HEK293 (cell line): ENCODE measurements at regions not wholly inside any gene's neighbourhood (a gene's known extent, or its start where the extent isn't known, plus 50 kb on each side); places are given as distances from the start of the nearest gene placed in this dataset.

ENCODE experiments used
- CTCF ChIA-PET: fragments of 350-600 bp; formaldehyde crosslinking; extraction: SDS; loops from one replicate; lab custom pipeline; 2021; ENCODE audit warnings: antibody characterized with exemption; lab: Yijun Ruan, JAX
- POLR2A ChIA-PET: fragments of 300-600 bp; formaldehyde crosslinking; extraction: SDS; loops from one replicate; lab custom pipeline; 2020; ENCODE audit warnings: antibody characterized with exemption, inconsistent platforms; lab: Yijun Ruan, JAX
- H3K27ac ChIP-seq: fragments of 200-500 bp; sonication (Bioruptor generic); 2 replicates; pipeline ENCODE4 v1.5.1; 2014; ENCODE audit warnings: low read depth, low read length, control low read depth, inconsistent platforms; ENCODE audit errors: extremely low read depth
- H3K36me3 ChIP-seq, 2 experiments: fragments of 200-500 bp in 1 of 2; sonication (Bioruptor generic) in 1 of 2; 1 replicate in 1 of 2; 2 replicates in 1 of 2; pipeline ENCODE4 v1.5.1; 2014 to 2017; ENCODE audit warnings: inconsistent platforms in 2 of 2, low read length in 2 of 2; ENCODE audit not compliant: control insufficient read depth in 2 of 2, insufficient read depth in 1 of 2
- H3K4me1 ChIP-seq: fragments of 200-500 bp; sonication (Bioruptor generic); 2 replicates; pipeline ENCODE4 v1.5.1; 2014; ENCODE audit warnings: mild to moderate bottlenecking, low read length, inconsistent platforms; ENCODE audit not compliant: control insufficient read depth, insufficient read depth
- H3K4me3 ChIP-seq: 2 replicates; pipeline ENCODE4 v1.5.1; 2011; ENCODE audit warnings: low read depth, mild to moderate bottlenecking, control low read depth, low read length, moderate library complexity
- H3K9me3 ChIP-seq: fragments of 200-500 bp; sonication (Bioruptor generic); 2 replicates; pipeline ENCODE4 v1.5.1; 2014; ENCODE audit warnings: low read depth, low read length, inconsistent platforms; ENCODE audit not compliant: control insufficient read depth, insufficient read depth
- EGR2 ChIP-seq: fragments of 450-650 bp; formaldehyde crosslinking; IDR thresholded peaks from 2 replicates; pipeline ENCODE4 v1.5.1; 2016; ENCODE audit warnings: low read depth, missing biosample characterization, missing genetic modification characterization
- KLF8 ChIP-seq: fragments of 450-650 bp; formaldehyde crosslinking; IDR thresholded peaks from 2 replicates; pipeline ENCODE4 v1.5.1; 2016; ENCODE audit warnings: missing biosample characterization, missing genetic modification characterization
- SP3 ChIP-seq: fragments of 450-650 bp; formaldehyde crosslinking; IDR thresholded peaks from 2 replicates; pipeline ENCODE4 v1.5.1; 2016; ENCODE audit warnings: missing biosample characterization, missing genetic modification characterization
- ZBTB1 ChIP-seq: fragments of 450-650 bp; formaldehyde crosslinking; IDR thresholded peaks from 2 replicates; pipeline ENCODE4 v1.5.1; 2016; ENCODE audit warnings: missing biosample characterization, missing genetic modification characterization
- ZNF132 ChIP-seq: fragments of 450-650 bp; formaldehyde crosslinking; IDR thresholded peaks from 2 replicates; pipeline ENCODE4 v1.5.1; 2017; ENCODE audit warnings: missing biosample characterization, missing genetic modification characterization, borderline replicate concordance
- ZNF155 ChIP-seq: fragments of 450-650 bp; formaldehyde crosslinking; IDR thresholded peaks from 2 replicates; pipeline ENCODE4 v1.5.1; 2016; ENCODE audit warnings: missing biosample characterization, missing genetic modification characterization
- ZNF19 ChIP-seq: fragments of 450-650 bp; formaldehyde crosslinking; IDR thresholded peaks from 2 replicates; pipeline ENCODE4; 2016; ENCODE audit warnings: missing biosample characterization, missing genetic modification characterization, low read depth
- ZNF585B ChIP-seq: fragments of 450-650 bp; formaldehyde crosslinking; IDR thresholded peaks from 2 replicates; pipeline ENCODE4 v1.5.1; 2016; ENCODE audit warnings: missing biosample characterization, missing genetic modification characterization
- ZNF654 ChIP-seq: fragments of 450-650 bp; formaldehyde crosslinking; IDR thresholded peaks from 2 replicates; pipeline ENCODE4 v1.5.1; 2016; ENCODE audit warnings: low read depth, missing biosample characterization, missing genetic modification characterization
- ZNF660 ChIP-seq: fragments of 450-650 bp; IDR thresholded peaks from 2 replicates; pipeline ENCODE4 v1.5.1; 2018; ENCODE audit warnings: missing biosample characterization, mild to moderate bottlenecking, missing genetic modification characterization
- ZNF677 ChIP-seq: fragments of 450-650 bp; IDR thresholded peaks from 2 replicates; pipeline ENCODE4 v1.5.0; 2018; ENCODE audit warnings: missing biosample characterization, mild to moderate bottlenecking, missing genetic modification characterization, moderate library complexity
- ZNF747 ChIP-seq: fragments of 450-650 bp; formaldehyde crosslinking; IDR thresholded peaks from 2 replicates; pipeline ENCODE4 v1.5.1; 2016; ENCODE audit warnings: missing biosample characterization, missing genetic modification characterization
- ZNF777 ChIP-seq: fragments of 450-650 bp; formaldehyde crosslinking; IDR thresholded peaks from 2 replicates; pipeline ENCODE4 v1.5.1; 2017; ENCODE audit warnings: missing biosample characterization, missing genetic modification characterization, borderline replicate concordance
- TF ChIP-seq, protein P1 (sequence below): fragments of 450-650 bp; formaldehyde crosslinking; IDR thresholded peaks from 2 replicates; pipeline ENCODE4 v1.5.1; 2016; ENCODE audit warnings: missing biosample characterization, missing genetic modification characterization
- TF ChIP-seq, protein P2 (sequence below): fragments of 450-650 bp; formaldehyde crosslinking; IDR thresholded peaks from 2 replicates; pipeline ENCODE4 v1.5.1; 2016; ENCODE audit warnings: missing biosample characterization, missing genetic modification characterization, low read depth

DNA sequence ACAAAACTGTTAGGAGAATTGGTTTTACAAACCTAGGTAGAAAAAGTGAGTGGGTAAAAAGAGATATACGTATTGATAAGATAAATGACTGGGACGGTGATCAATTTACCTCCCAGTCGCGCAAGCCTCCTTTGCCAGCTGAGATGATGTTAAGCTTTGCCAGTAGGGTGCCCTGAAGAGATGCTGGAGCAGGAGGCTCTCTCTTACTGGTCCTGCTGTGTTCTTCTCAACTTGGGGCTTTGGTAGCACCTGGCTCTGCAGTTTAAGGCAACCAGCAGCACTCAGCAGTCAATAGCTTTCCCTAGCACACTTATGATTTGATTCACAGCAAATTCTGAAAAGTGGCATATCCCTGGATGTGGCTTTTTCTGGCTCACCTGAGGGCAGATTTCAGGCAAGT lies 1461.7 kb downstream of the ADGRL3 start:
- no peaks in the 10 kb centered on the region for H3K4me1 ChIP-seq
- no peaks in the 10 kb centered on the region for H3K9me3 ChIP-seq
- POLR2A ChIA-PET = no interaction called here
- H3K27ac ChIP-seq = no peak overlapping the region
- no peak overlapping the region for H3K4me3 ChIP-seq
- CTCF ChIA-PET = no interaction called here
- no peaks in the 10 kb centered on the region for H3K36me3 ChIP-seq
- TF ChIP-seq ZBTB1 (no peak), ZNF677 (tag by site-specific recombination) (no peak), ZNF19 (tag by site-specific recombination) (no peak)

DNA sequence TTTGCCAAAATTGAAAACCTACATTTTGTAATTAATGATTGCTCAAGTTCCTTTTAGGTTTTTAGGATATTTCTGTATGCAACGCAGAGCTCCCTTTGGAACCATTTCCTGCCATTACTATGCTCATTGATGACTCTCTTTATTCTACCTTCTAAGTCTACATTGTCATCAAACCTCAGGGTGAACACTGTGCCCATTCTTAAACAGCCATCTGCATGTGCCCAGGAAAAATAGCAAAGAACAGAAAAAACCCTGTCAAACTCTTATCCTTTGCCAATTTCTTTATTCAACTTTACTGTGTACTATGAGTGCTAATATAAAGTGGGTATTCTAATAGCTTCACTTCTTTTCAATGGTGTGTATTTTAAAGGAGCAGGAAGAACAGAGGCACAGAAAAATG lies 1455.9 kb downstream of the ADGRL3 start:
- CTCF ChIA-PET = no interaction called here
- H3K4me1 ChIP-seq = no peaks in the 10 kb centered on the region
- no peaks in the 10 kb centered on the region for H3K36me3 ChIP-seq
- TF ChIP-seq ZNF777 (no peak), SP3 (tag by site-specific recombination) (no peak), ZNF585B (tag by site-specific recombination) (no peak), ZNF660 (no peak), KLF8 (tag by site-specific recombination) (no peak)
- TF ChIP-seq, protein P1, sequence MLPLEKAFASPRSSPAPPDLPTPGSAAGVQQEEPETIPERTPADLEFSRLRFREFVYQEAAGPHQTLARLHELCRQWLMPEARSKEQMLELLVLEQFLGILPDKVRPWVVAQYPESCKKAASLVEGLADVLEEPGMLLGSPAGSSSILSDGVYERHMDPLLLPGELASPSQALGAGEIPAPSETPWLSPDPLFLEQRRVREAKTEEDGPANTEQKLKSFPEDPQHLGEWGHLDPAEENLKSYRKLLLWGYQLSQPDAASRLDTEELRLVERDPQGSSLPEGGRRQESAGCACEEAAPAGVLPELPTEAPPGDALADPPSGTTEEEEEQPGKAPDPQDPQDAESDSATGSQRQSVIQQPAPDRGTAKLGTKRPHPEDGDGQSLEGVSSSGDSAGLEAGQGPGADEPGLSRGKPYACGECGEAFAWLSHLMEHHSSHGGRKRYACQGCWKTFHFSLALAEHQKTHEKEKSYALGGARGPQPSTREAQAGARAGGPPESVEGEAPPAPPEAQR (tag by site-specific recombination) = no peak
- POLR2A ChIA-PET = no interaction called here
- no peaks in the 10 kb centered on the region for H3K9me3 ChIP-seq
- H3K4me3 ChIP-seq = no peak overlapping the region
- H3K27ac ChIP-seq = no peak overlapping the region

DNA sequence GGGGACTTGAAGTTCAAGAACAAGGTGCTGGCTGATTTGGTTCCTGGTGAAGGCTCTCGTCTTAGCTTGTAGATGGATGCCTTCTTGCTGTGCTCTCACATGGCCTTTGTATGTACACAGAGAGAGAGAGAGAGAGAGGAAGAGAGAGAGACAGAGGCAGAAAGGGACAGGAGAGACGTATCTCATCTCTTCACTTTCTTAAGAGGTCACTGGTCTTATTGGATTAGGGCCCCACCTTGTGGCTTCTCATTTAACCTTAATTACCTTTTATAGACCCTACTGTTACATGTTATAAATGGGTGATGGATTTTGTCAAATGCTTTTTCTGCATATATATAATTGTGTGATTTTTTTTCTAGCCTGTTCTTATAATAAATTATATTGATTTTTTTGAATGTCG lies 1444.2 kb downstream of the ADGRL3 start:
- H3K4me3 ChIP-seq = no peak overlapping the region
- CTCF ChIA-PET = interaction anchor here (0.5 to 1.0 kb wide), 5 partner anchors 577 to 1891 kb away, joined by 3 to 4 read pairs (median 3); no protein-coding TSS in a partner anchor
- no peaks in the 10 kb centered on the region for H3K9me3 ChIP-seq
- no peak overlapping the region for H3K27ac ChIP-seq
- POLR2A ChIA-PET = no interaction called here
- no peaks in the 10 kb centered on the region for H3K4me1 ChIP-seq
- no peak for TF ChIP-seq ZNF132 (tag by site-specific recombination)
- TF ChIP-seq ZNF654 = peak; percentile 42
- no peaks in the 10 kb centered on the region for H3K36me3 ChIP-seq

DNA sequence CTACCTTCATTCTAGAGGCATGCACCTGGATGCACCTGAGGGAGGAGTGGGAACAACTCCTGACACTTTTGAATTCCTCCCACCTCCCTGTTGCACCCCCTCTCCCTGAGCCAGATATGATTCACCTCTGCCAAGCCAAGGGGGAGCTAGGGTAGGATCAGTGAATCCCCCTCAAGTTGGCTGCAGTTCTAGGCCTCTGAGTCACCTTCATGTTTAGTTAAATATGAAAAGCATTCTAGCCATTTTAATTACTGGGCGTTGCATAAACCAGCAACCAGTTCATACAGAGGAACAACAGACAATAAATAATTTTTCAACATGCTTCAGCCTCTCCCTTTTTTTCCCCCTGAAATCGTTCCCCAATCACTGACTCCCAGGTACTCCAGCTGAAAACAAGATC lies 1440.2 kb downstream of the ADGRL3 start:
- Histone ChIP-seq H3K27ac (no peak overlapping the region), H3K9me3 (no peaks in the 10 kb centered on the region), H3K4me3 (no peak overlapping the region), H3K36me3 (no peaks in the 10 kb centered on the region), H3K4me1 (no peaks in the 10 kb centered on the region)
- ChIA-PET POLR2A (no interaction called here), CTCF (no interaction called here)
- TF ChIP-seq, protein P2, sequence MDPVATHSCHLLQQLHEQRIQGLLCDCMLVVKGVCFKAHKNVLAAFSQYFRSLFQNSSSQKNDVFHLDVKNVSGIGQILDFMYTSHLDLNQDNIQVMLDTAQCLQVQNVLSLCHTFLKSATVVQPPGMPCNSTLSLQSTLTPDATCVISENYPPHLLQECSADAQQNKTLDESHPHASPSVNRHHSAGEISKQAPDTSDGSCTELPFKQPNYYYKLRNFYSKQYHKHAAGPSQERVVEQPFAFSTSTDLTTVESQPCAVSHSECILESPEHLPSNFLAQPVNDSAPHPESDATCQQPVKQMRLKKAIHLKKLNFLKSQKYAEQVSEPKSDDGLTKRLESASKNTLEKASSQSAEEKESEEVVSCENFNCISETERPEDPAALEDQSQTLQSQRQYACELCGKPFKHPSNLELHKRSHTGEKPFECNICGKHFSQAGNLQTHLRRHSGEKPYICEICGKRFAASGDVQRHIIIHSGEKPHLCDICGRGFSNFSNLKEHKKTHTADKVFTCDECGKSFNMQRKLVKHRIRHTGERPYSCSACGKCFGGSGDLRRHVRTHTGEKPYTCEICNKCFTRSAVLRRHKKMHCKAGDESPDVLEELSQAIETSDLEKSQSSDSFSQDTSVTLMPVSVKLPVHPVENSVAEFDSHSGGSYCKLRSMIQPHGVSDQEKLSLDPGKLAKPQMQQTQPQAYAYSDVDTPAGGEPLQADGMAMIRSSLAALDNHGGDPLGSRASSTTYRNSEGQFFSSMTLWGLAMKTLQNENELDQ = no peak
- TF ChIP-seq ZNF155 (tag by site-specific recombination) = no peak
- no peak for TF ChIP-seq ZNF747 (tag by site-specific recombination)
- no peak for TF ChIP-seq EGR2 (tag by site-specific recombination)
